PC-9 (cell line): ENCODE measurements at regions not wholly inside any gene's neighbourhood (a gene's known extent, or its start where the extent isn't known, plus 50 kb on each side); places are given as distances from the start of the nearest gene placed in this dataset.

Experiments
- BruUV-seq: library from RNA; stranded (reverse); fragments of 400-500 nt; replicated peaks from 2 replicates; lab custom pipeline; 2021; lab: Mats Ljungman, UMichigan
- CTCF ChIA-PET: fragments of 300-600 bp; sonication (Branson Sonifier 250); formaldehyde crosslinking; loops from one replicate; lab custom pipeline; 2022; ENCODE audit warnings: antibody characterized with exemption; lab: Charles Lee
- POLR2A ChIA-PET: fragments of 300-600 bp; sonication (Branson Sonifier 250); formaldehyde crosslinking; loops from one replicate; lab custom pipeline; 2022; ENCODE audit warnings: antibody characterized with exemption; ENCODE audit not compliant: unreplicated experiment; lab: Charles Lee
- DNase-seq, 2 experiments: peaks; one replicate each; pipeline versions ENCODE4 v3.0.0 to v3.0.0-alpha.2; 2015 to 2022; ENCODE audit warnings: mixed read lengths in 1 of 2
- H2AFZ ChIP-seq: fragments of 200-600 bp; sonication (generic); 2 replicates; pipeline ENCODE4 v1.8.1; 2017; ENCODE audit warnings: antibody characterized with exemption
- H3F3A ChIP-seq: fragments of 200-600 bp; sonication (generic); 2 replicates; pipeline ENCODE4 v1.8.1; 2017; ENCODE audit warnings: antibody characterized with exemption, mild to moderate bottlenecking, low read depth; ENCODE audit not compliant: insufficient read depth
- H3K27ac ChIP-seq: fragments of 200-600 bp; sonication (generic); 2 replicates; pipeline ENCODE4 v1.6.1; 2016; ENCODE audit warnings: mixed run types
- H3K27me3 ChIP-seq: fragments of 200-600 bp; sonication (generic); 2 replicates; pipeline ENCODE4 v1.6.1; 2016; ENCODE audit warnings: low read depth, mixed run types; ENCODE audit not compliant: insufficient read depth
- H3K36me3 ChIP-seq: fragments of 200-600 bp; sonication (generic); 2 replicates; pipeline ENCODE4 v1.6.1; 2016; ENCODE audit warnings: low read depth, mixed run types
- H3K4me1 ChIP-seq: fragments of 200-600 bp; sonication (generic); replicated peaks from 2 replicates; pipeline ENCODE4 v1.6.1; 2016; ENCODE audit warnings: mixed run types; ENCODE audit not compliant: insufficient read depth
- H3K4me2 ChIP-seq: fragments of 200-600 bp; sonication (generic); 2 replicates; pipeline ENCODE4 v1.6.1; 2017; ENCODE audit warnings: mixed run types
- H3K4me3 ChIP-seq: fragments of 200-600 bp; sonication (generic); 2 replicates; pipeline ENCODE4 v1.6.1; 2016; ENCODE audit warnings: mixed run types
- H3K79me2 ChIP-seq: fragments of 200-600 bp; sonication (generic); 2 replicates; pipeline ENCODE4 v1.6.1; 2017; ENCODE audit warnings: low read depth, mixed run types
- H3K9me2 ChIP-seq: fragments of 200-600 bp; sonication (generic); 2 replicates; pipeline ENCODE4 v1.8.1; 2017; ENCODE audit warnings: mild to moderate bottlenecking; ENCODE audit not compliant: insufficient read depth
- H3K9me3 ChIP-seq: fragments of 200-600 bp; sonication (generic); 2 replicates; pipeline ENCODE4 v1.8.1; 2016; ENCODE audit warnings: low read depth; ENCODE audit not compliant: insufficient read depth
- H4K20me1 ChIP-seq: fragments of 200-600 bp; sonication (generic); 2 replicates; pipeline ENCODE4 v1.8.1; 2017; ENCODE audit not compliant: insufficient read depth
- CTCF ChIP-seq: fragments of 200-600 bp; sonication (generic); conservative IDR thresholded peaks from 2 replicates; pipeline ENCODE4 v1.6.1; 2017; ENCODE audit warnings: mixed run types, antibody characterized with exemption, mild to moderate bottlenecking, moderate library complexity
- EZH2 ChIP-seq: fragments of 200-600 bp; sonication (generic); IDR thresholded peaks from 2 replicates; pipeline ENCODE4 v1.8.0; 2017; ENCODE audit warnings: antibody characterized with exemption, low read depth
- intact Hi-C: fragments of 100-400 bp; cut with micrococcal nuclease; formaldehyde crosslinking; loops from one replicate; pipeline ENCODE4 v1.10.0; 2022; ENCODE audit not compliant: unreplicated experiment

- no peak overlapping the region for H3K4me3 ChIP-seq
- H3F3A ChIP-seq: no peaks in the 10 kb centered on the region
- H4K20me1 ChIP-seq: no peaks in the 10 kb centered on the region
- H3K27me3 ChIP-seq: peaks cover 51% of the 10 kb centered on the region
- H3K4me2 ChIP-seq: no peak overlapping the region
- H3K4me1 ChIP-seq: no peaks in the 10 kb centered on the region
- BruUV-seq: no TSS peak
- no peaks in the 10 kb centered on the region for H3K9me3 ChIP-seq
- DNase-seq: no peak
- H3K27ac ChIP-seq: no peak overlapping the region
- no peaks in the 10 kb centered on the region for H3K79me2 ChIP-seq
- H3K36me3 ChIP-seq: no peaks in the 10 kb centered on the region
- H3K9me2 ChIP-seq: no peaks in the 10 kb centered on the region
- TF ChIP-seq CTCF: no peak
- TF ChIP-seq EZH2: no peak
- intact Hi-C loops: no loop called here
- H2AFZ ChIP-seq: no peak overlapping the region
- CTCF ChIA-PET: no interaction called here
- POLR2A ChIA-PET: no interaction called here
These were observed 482.0 kb upstream of the SALL3 start for GRCh38 chr18:78497641-78498040.

- H2AFZ ChIP-seq: no peak overlapping the region
- no peaks in the 10 kb centered on the region for H3K79me2 ChIP-seq
- H4K20me1 ChIP-seq: no peaks in the 10 kb centered on the region
- H3K4me3 ChIP-seq: no peak overlapping the region
- intact Hi-C loops: no loop called here
- H3K27me3 ChIP-seq: peaks cover 63% of the 10 kb centered on the region
- CTCF ChIA-PET: no interaction called here
- H3K4me1 ChIP-seq: no peaks in the 10 kb centered on the region
- H3K9me3 ChIP-seq: no peaks in the 10 kb centered on the region
- POLR2A ChIA-PET: no interaction called here
- H3K27ac ChIP-seq: no peak overlapping the region
- H3K36me3 ChIP-seq: no peaks in the 10 kb centered on the region
- no peak for DNase-seq
- no peak overlapping the region for H3K4me2 ChIP-seq
- no TSS peak for BruUV-seq
- H3K9me2 ChIP-seq: no peaks in the 10 kb centered on the region
- H3F3A ChIP-seq: no peaks in the 10 kb centered on the region
- TF ChIP-seq EZH2: no peak
- no peak for TF ChIP-seq CTCF
These were observed 480.0 kb upstream of the SALL3 start for GRCh38 chr18:78499586-78499985.

GRCh38 chr18:78501251-78501650 lies 478.4 kb upstream of the SALL3 start:
- Histone ChIP-seq H3K4me3 (no peak overlapping the region), H3K4me1 (no peaks in the 10 kb centered on the region), H3K27me3 (peaks cover 75% of the 10 kb centered on the region), H3F3A (no peaks in the 10 kb centered on the region), H3K9me2 (no peaks in the 10 kb centered on the region), H2AFZ (no peak overlapping the region), H4K20me1 (no peaks in the 10 kb centered on the region), H3K36me3 (no peaks in the 10 kb centered on the region), H3K27ac (no peak overlapping the region), H3K4me2 (no peak overlapping the region), H3K9me3 (no peaks in the 10 kb centered on the region), H3K79me2 (no peaks in the 10 kb centered on the region)
- TF ChIP-seq EZH2: no peak
- no peak for TF ChIP-seq CTCF
- ChIA-PET POLR2A (no interaction called here), CTCF (no interaction called here)
- DNase-seq: no peak
- intact Hi-C loops: no loop called here
- BruUV-seq: no TSS peak
